ENCODE measurements at regions not wholly inside any gene's neighbourhood (a gene's known extent, or its start where the extent isn't known, plus 50 kb on each side); places are given as distances from the start of the nearest gene placed in this dataset.
"Not testable (repeated sequence)": the region's sequence is repeated elsewhere in the genome, so short reads cannot be mapped to it uniquely, and the experiment has no call there.

- no peak overlapping the region for H2AFZ ChIP-seq (ENCODE audit: low read depth, low read length)
- peaks cover 5% of the 10 kb centered on the region; the same call in 1 of the 2 replicates for H3K9me3 ChIP-seq (ENCODE audit: insufficient read depth, low read length)
- H3K27me3 ChIP-seq (ENCODE audit: low read depth, low read length), result peaks cover 14% of the 10 kb centered on the region
- H3K36me3 ChIP-seq (replicated peaks; ENCODE audit: low read depth, low read length), result peaks cover 4% of the 10 kb centered on the region
- no peaks in the 10 kb centered on the region for H4K20me1 ChIP-seq (ENCODE audit: insufficient read depth, low read length)
- no peak overlapping the region for H3K4me2 ChIP-seq (ENCODE audit: low read length)
- no peaks in the 10 kb centered on the region for H3K79me2 ChIP-seq (ENCODE audit: low read length)
- TF ChIP-seq EZH2phosphoT487 (IDR thresholded peaks at IDR 0.05; ENCODE audit: low read depth), result no peak
- TF ChIP-seq CTCF (IDR thresholded peaks at IDR 0.05; ENCODE audit: low read depth, low read length), result 0 out of 2 replicates have a peak, but pooled peaks have one; percentile 22
- peaks cover 26% of the 10 kb centered on the region for H3K4me1 ChIP-seq (ENCODE audit: low read length)
- no peak overlapping the region for H3K9ac ChIP-seq (ENCODE audit: low read length)
- H3K4me3 ChIP-seq (ENCODE audit: low read length), result no peak overlapping the region
- H3K27ac ChIP-seq (ENCODE audit: low read length), result no peak overlapping the region
These were observed 57.0 kb upstream of the CYRIA start for GRCh38 chr2:16722677-16723076.

- peaks cover 14% of the 10 kb centered on the region for H3K27me3 ChIP-seq (ENCODE audit: low read depth, low read length)
- H3K9me3 ChIP-seq (ENCODE audit: insufficient read depth, low read length), result no peaks in the 10 kb centered on the region
- no peak for TF ChIP-seq CTCF (IDR thresholded peaks at IDR 0.05; ENCODE audit: low read depth, low read length)
- no peak for TF ChIP-seq EZH2phosphoT487 (IDR thresholded peaks at IDR 0.05; ENCODE audit: low read depth)
- H3K4me2 ChIP-seq (ENCODE audit: low read length), result no peak overlapping the region
- peaks cover 23% of the 10 kb centered on the region for H3K4me1 ChIP-seq (ENCODE audit: low read length)
- no peak overlapping the region for H3K27ac ChIP-seq (ENCODE audit: low read length)
- no peaks in the 10 kb centered on the region for H4K20me1 ChIP-seq (ENCODE audit: insufficient read depth, low read length)
- no peaks in the 10 kb centered on the region for H3K36me3 ChIP-seq (replicated peaks; ENCODE audit: low read depth, low read length)
- H3K4me3 ChIP-seq (ENCODE audit: low read length), result no peak overlapping the region
- no peak overlapping the region for H2AFZ ChIP-seq (ENCODE audit: low read depth, low read length)
- no peak overlapping the region for H3K9ac ChIP-seq (ENCODE audit: low read length)
- H3K79me2 ChIP-seq (ENCODE audit: low read length), result no peaks in the 10 kb centered on the region
These were observed 56.5 kb upstream of the CYRIA start for GRCh38 chr2:16722126-16722525.

- Histone ChIP-seq H3K27me3 (ENCODE audit: low read depth, low read length) (peaks cover 14% of the 10 kb centered on the region), H3K4me1 (ENCODE audit: low read length) (peaks cover 17% of the 10 kb centered on the region)
- H3K4me2 ChIP-seq (ENCODE audit: low read length); H4K20me1 ChIP-seq (ENCODE audit: insufficient read depth, low read length); H3K9me3 ChIP-seq (ENCODE audit: insufficient read depth, low read length); H3K36me3 ChIP-seq (replicated peaks; ENCODE audit: low read depth, low read length); H3K27ac ChIP-seq (ENCODE audit: low read length); H3K4me3 ChIP-seq (ENCODE audit: low read length); H3K9ac ChIP-seq (ENCODE audit: low read length); H2AFZ ChIP-seq (ENCODE audit: low read depth, low read length); H3K79me2 ChIP-seq (ENCODE audit: low read length): not testable (repeated sequence)
These were observed 55.9 kb upstream of the CYRIA start for GRCh38 chr2:16721529-16721928.

GRCh38 chr2:16720737-16721136, 55.1 kb upstream of the CYRIA start:
- not testable (repeated sequence) for H3K36me3 ChIP-seq (replicated peaks; ENCODE audit: low read depth, low read length); H3K9ac ChIP-seq (ENCODE audit: low read length); H3K9me3 ChIP-seq (ENCODE audit: insufficient read depth, low read length); H3K4me1 ChIP-seq (ENCODE audit: low read length); H3K27ac ChIP-seq (ENCODE audit: low read length); H2AFZ ChIP-seq (ENCODE audit: low read depth, low read length); H3K79me2 ChIP-seq (ENCODE audit: low read length); H4K20me1 ChIP-seq (ENCODE audit: insufficient read depth, low read length); H3K4me2 ChIP-seq (ENCODE audit: low read length); H3K4me3 ChIP-seq (ENCODE audit: low read length)
- H3K27me3 ChIP-seq (ENCODE audit: low read depth, low read length), result peaks cover 13% of the 10 kb centered on the region

- no peak overlapping the region for H3K4me2 ChIP-seq (ENCODE audit: low read length)
- H3K27me3 ChIP-seq (ENCODE audit: low read depth, low read length), result peaks cover 10% of the 10 kb centered on the region
- no peaks in the 10 kb centered on the region for H3K9me3 ChIP-seq (ENCODE audit: insufficient read depth, low read length)
- H2AFZ ChIP-seq (ENCODE audit: low read depth, low read length), result no peak overlapping the region
- H3K27ac ChIP-seq (ENCODE audit: low read length), result no peak overlapping the region
- H3K79me2 ChIP-seq (ENCODE audit: low read length), result no peaks in the 10 kb centered on the region
- H3K4me3 ChIP-seq (ENCODE audit: low read length), result no peak overlapping the region
- TF ChIP-seq EZH2phosphoT487 (IDR thresholded peaks at IDR 0.05; ENCODE audit: low read depth) (no peak), CTCF (IDR thresholded peaks at IDR 0.05; ENCODE audit: low read depth, low read length) (no peak)
- H4K20me1 ChIP-seq (ENCODE audit: insufficient read depth, low read length), result no peaks in the 10 kb centered on the region
- H3K9ac ChIP-seq (ENCODE audit: low read length), result no peak overlapping the region
- H3K36me3 ChIP-seq (replicated peaks; ENCODE audit: low read depth, low read length), result no peaks in the 10 kb centered on the region
- 0 out of 2 replicates have a peak, but pooled peaks cover 5% of the 10 kb centered on the region for H3K4me1 ChIP-seq (ENCODE audit: low read length)
These were observed 53.8 kb upstream of the CYRIA start for GRCh38 chr2:16719485-16719808.
